Astrocyte (in vitro differentiated cells and primary cell): ENCODE measurements at regions not wholly inside any gene's neighbourhood (a gene's known extent, or its start where the extent isn't known, plus 50 kb on each side); places are given as distances from the start of the nearest gene placed in this dataset.

Experiments used
- DNase-seq: peaks from one replicate; pipeline ENCODE4 v3.0.0-alpha.2; 2010; ENCODE audit warnings: low read depth
- FAIRE-seq: peaks from 2 replicates; lab custom pipeline; 2011; peaks lifted over from hg19 to GRCh38; lab: Jason Lieb, UNC
- H2AFZ ChIP-seq: 2 replicates; pipeline ENCODE4 v1.6.0; 2012; ENCODE audit warnings: low read depth, low read length, inconsistent platforms
- H3K27ac ChIP-seq: 2 replicates; pipeline ENCODE4 v1.5.1; 2011; ENCODE audit warnings: low read depth, low read length, inconsistent platforms
- H3K27me3 ChIP-seq: 2 replicates; pipeline ENCODE4 v1.6.0; 2011; ENCODE audit warnings: low read length, inconsistent platforms; ENCODE audit not compliant: insufficient read depth
- H3K36me3 ChIP-seq: 2 replicates; pipeline ENCODE4 v1.5.1; 2011; ENCODE audit warnings: low read length, inconsistent platforms; ENCODE audit not compliant: insufficient read depth
- H3K4me1 ChIP-seq: 2 replicates; pipeline ENCODE4 v1.5.1; 2011; ENCODE audit warnings: low read length, inconsistent platforms; ENCODE audit not compliant: insufficient read depth
- H3K4me2 ChIP-seq: 2 replicates; pipeline ENCODE4 v1.6.0; 2012; ENCODE audit warnings: low read length, inconsistent platforms
- H3K4me3 ChIP-seq: 2 replicates; pipeline ENCODE4 v1.5.1; 2011; ENCODE audit warnings: low read depth, mild to moderate bottlenecking, low read length, inconsistent platforms; ENCODE audit not compliant: insufficient read depth
- H3K79me2 ChIP-seq: 2 replicates; pipeline ENCODE4 v1.6.0; 2012; ENCODE audit warnings: mild to moderate bottlenecking, low read length, inconsistent platforms; ENCODE audit not compliant: insufficient read depth
- H3K9ac ChIP-seq: 2 replicates; pipeline ENCODE4 v1.6.0; 2012; ENCODE audit warnings: mild to moderate bottlenecking, low read length, inconsistent platforms
- H3K9me3 ChIP-seq: 2 replicates; pipeline ENCODE4 v1.5.1; 2012; ENCODE audit warnings: low read depth, mild to moderate bottlenecking, low read length, inconsistent platforms; ENCODE audit not compliant: insufficient read depth
- H4K20me1 ChIP-seq: 2 replicates; pipeline ENCODE4 v1.6.0; 2012; ENCODE audit warnings: low read length, inconsistent platforms; ENCODE audit not compliant: insufficient read depth
- H3K27ac Mint-ChIP-seq: one replicate; pipeline ENCODE4 v1.8.0; 2021; ENCODE audit warnings: mild to moderate bottlenecking, mixed read lengths; ENCODE audit not compliant: unreplicated experiment
- H3K27me3 Mint-ChIP-seq: one replicate; pipeline ENCODE4 v1.8.0; 2021; ENCODE audit warnings: low read depth, mixed read lengths; ENCODE audit not compliant: unreplicated experiment
- H3K36me3 Mint-ChIP-seq: one replicate; pipeline ENCODE4 v1.8.0; 2021; ENCODE audit warnings: low read depth, mixed read lengths; ENCODE audit not compliant: unreplicated experiment
- H3K4me1 Mint-ChIP-seq: one replicate; pipeline ENCODE4 v1.8.0; 2021; ENCODE audit warnings: low read depth, mixed read lengths; ENCODE audit not compliant: unreplicated experiment
- H3K4me3 Mint-ChIP-seq: one replicate; pipeline ENCODE4 v1.8.0; 2021; ENCODE audit warnings: mild to moderate bottlenecking, moderate library complexity, mixed read lengths; ENCODE audit not compliant: unreplicated experiment
- H3K9me3 Mint-ChIP-seq: one replicate; pipeline ENCODE4 v1.8.0; 2021; ENCODE audit warnings: mild to moderate bottlenecking, mixed read lengths; ENCODE audit not compliant: unreplicated experiment
- EZH2 ChIP-seq: IDR thresholded peaks from 2 replicates; pipeline ENCODE4 v1.6.1; 2012; ENCODE audit warnings: mild to moderate bottlenecking, low read length, inconsistent platforms; ENCODE audit not compliant: insufficient read depth
- TF ChIP-seq, protein P1 (sequence below): IDR thresholded peaks from 2 replicates; pipeline ENCODE4 v1.5.1; 2011; ENCODE audit warnings: low read depth, mild to moderate bottlenecking, inconsistent platforms, low read length, moderate library complexity; ENCODE audit not compliant: insufficient read depth

- Histone ChIP-seq H3K9ac (no peak overlapping the region), H3K4me2 (no peak overlapping the region), H3K9me3 (no peaks in the 10 kb centered on the region), H3K27me3 (no peaks in the 10 kb centered on the region), H2AFZ (no peak overlapping the region), H3K4me3 (no peak overlapping the region), H3K4me1 (no peaks in the 10 kb centered on the region), H3K36me3 (no peaks in the 10 kb centered on the region), H3K79me2 (no peaks in the 10 kb centered on the region), H4K20me1 (no peaks in the 10 kb centered on the region), H3K27ac (no peak overlapping the region)
- Mint-ChIP-seq H3K27ac (no peak overlapping the region), H3K4me3 (no peak overlapping the region), H3K27me3 (peaks cover 6% of the 10 kb centered on the region), H3K4me1 (no peaks in the 10 kb centered on the region), H3K9me3 (peaks cover 3% of the 10 kb centered on the region), H3K36me3 (no peaks in the 10 kb centered on the region)
- TF ChIP-seq, protein P1, sequence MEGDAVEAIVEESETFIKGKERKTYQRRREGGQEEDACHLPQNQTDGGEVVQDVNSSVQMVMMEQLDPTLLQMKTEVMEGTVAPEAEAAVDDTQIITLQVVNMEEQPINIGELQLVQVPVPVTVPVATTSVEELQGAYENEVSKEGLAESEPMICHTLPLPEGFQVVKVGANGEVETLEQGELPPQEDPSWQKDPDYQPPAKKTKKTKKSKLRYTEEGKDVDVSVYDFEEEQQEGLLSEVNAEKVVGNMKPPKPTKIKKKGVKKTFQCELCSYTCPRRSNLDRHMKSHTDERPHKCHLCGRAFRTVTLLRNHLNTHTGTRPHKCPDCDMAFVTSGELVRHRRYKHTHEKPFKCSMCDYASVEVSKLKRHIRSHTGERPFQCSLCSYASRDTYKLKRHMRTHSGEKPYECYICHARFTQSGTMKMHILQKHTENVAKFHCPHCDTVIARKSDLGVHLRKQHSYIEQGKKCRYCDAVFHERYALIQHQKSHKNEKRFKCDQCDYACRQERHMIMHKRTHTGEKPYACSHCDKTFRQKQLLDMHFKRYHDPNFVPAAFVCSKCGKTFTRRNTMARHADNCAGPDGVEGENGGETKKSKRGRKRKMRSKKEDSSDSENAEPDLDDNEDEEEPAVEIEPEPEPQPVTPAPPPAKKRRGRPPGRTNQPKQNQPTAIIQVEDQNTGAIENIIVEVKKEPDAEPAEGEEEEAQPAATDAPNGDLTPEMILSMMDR: no peak
- no peak for TF ChIP-seq EZH2
- DNase-seq: no peak
- FAIRE-seq: no peak
Measured at GRCh38 chr11:91421641-91422040, 803.0 kb upstream of the FAT3 start.

GRCh38 chr11:91407842-91408241 is 816.8 kb upstream of the FAT3 start:
- Mint-ChIP-seq H3K9me3 (no peaks in the 10 kb centered on the region), H3K4me1 (no peaks in the 10 kb centered on the region), H3K27me3 (no peaks in the 10 kb centered on the region), H3K27ac (no peak overlapping the region), H3K36me3 (no peaks in the 10 kb centered on the region), H3K4me3 (no peak overlapping the region)
- Histone ChIP-seq H3K4me1 (no peaks in the 10 kb centered on the region), H3K9me3 (no peaks in the 10 kb centered on the region), H3K4me2 (no peak overlapping the region), H3K27me3 (no peaks in the 10 kb centered on the region), H2AFZ (no peak overlapping the region), H3K36me3 (no peaks in the 10 kb centered on the region), H3K27ac (no peak overlapping the region), H3K4me3 (no peak overlapping the region), H3K79me2 (no peaks in the 10 kb centered on the region), H4K20me1 (no peaks in the 10 kb centered on the region), H3K9ac (no peak overlapping the region)
- no peak for FAIRE-seq
- DNase-seq: no peak
- no peak for TF ChIP-seq EZH2
- TF ChIP-seq, protein P1: no peak

DNA sequence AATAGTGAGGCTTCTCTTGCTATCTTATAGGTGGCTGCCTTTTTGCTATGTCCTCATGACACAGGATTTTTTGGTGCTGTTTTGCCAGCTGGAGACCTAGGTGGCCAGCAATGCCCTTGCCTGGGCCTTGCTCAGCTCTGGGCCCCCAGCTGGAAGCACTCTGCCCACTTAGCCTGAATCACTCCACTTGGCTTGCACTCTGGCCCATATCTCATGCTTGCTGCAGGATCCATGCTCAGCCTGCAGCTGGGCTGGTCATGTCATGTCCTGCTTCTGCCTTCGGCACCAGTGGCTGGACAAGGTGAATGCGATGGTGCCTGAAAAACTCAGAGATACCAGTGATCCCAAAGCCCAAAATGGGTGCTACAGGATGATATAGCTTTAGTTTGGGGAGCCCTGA is 818.6 kb upstream of the FAT3 start:
- no peak for DNase-seq
- FAIRE-seq: no peak
- Mint-ChIP-seq H3K4me1 (no peaks in the 10 kb centered on the region), H3K27ac (no peak overlapping the region), H3K9me3 (peaks cover under 1% of the 10 kb centered on the region), H3K27me3 (no peaks in the 10 kb centered on the region), H3K36me3 (no peaks in the 10 kb centered on the region), H3K4me3 (no peak overlapping the region)
- H3K36me3 ChIP-seq: no peaks in the 10 kb centered on the region
- no peak overlapping the region for H2AFZ ChIP-seq
- H3K9me3 ChIP-seq: no peaks in the 10 kb centered on the region
- TF ChIP-seq EZH2: no peak
- TF ChIP-seq, protein P1: no peak
- no peak overlapping the region for H3K4me3 ChIP-seq
- no peak overlapping the region for H3K27ac ChIP-seq
- no peaks in the 10 kb centered on the region for H4K20me1 ChIP-seq
- no peak overlapping the region for H3K4me2 ChIP-seq
- H3K4me1 ChIP-seq: no peaks in the 10 kb centered on the region
- no peaks in the 10 kb centered on the region for H3K79me2 ChIP-seq
- H3K9ac ChIP-seq: no peak overlapping the region
- H3K27me3 ChIP-seq: no peaks in the 10 kb centered on the region
